HG02642 (cell line): ENCODE measurements at regions not wholly inside any gene's neighbourhood (a gene's known extent, or its start where the extent isn't known, plus 50 kb on each side); places are given as distances from the start of the nearest gene placed in this dataset.
"Not testable (repeated sequence)": the region's sequence is repeated elsewhere in the genome, so short reads cannot be mapped to it uniquely, and the experiment has no call there.

Experiments used
- ATAC-seq: cut with Tn5 transposase; IDR thresholded peaks from one replicate; pipeline ENCODE4 v1.9.1; 2021; ENCODE audit warnings: mild to moderate bottlenecking; ENCODE audit not compliant: unreplicated experiment, poor library complexity

DNA sequence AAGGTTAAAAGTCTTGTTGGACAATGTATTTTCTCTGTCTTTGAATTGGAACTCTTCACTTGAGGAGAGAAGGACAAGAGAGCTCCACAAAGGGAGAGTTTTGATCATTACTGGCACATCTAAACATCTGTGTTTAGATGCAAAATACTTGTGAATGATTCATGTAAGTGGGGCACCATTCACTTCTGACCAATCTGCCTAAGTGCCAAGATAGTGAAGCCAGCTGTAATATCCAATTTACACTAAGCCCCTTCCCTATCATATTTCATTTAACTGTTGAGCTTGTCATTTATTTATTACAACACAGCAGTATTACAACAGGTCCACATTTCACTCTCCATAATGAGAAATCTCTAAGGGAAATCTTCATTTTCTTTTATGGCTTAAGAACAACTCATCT is 832.3 kb upstream of the GOT2 start:
- no peak for ATAC-seq

DNA sequence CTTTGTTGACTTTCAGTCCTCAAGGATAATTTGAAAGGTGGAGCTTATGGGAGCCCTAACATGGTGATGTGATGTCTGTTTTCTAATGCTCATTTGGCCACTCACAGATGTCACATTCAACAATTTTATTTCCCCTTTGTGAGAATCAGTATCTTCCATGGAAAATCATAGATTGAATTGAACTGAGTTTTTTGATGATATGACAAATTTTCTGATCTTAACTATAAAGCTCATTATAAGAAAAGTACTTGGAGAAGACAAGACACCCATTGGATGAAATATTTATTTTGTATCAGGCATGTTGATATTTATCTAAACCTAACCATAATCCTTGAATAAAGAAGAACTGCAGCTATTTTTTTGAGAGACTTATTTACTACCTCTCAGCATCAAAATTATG is 824.6 kb upstream of the GOT2 start:
- ATAC-seq = no peak

DNA sequence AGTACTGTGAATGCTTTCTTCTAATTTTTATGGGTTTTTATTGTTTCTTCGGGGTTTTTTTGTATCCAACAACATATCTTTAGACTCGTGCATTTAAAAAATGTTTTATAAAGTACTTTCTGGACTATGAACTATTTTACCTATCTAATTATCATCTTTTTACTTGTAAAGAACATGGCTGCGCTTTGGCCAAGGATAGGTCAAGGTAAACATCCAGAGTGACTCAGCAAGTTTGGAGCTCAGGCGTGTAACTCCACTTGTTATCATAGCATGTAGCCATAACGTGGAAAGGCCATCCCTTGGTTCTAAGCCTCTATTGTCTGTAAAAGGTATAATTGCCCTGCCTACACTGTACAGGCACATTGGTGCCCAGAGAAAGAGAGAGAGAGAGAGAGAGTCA is 818.0 kb upstream of the GOT2 start:
- ATAC-seq = no peak

DNA sequence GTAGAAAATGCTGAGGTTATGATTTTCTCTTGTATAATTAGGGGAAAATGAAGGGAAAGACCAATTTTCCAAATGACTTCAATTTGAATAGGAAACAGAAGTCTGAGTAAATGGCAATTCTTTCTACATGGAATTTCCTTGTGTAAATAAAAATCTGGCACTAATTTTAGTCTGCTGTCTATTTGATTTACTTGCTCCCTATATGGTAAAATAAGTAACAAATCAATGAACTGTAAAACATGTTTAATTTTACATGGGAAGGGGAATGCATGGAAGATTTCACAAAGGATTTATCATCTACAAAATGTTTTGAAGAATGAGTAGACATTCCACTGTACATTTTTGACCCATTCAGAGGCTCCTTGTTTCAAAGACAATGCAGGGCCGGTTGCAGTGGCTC is 811.6 kb upstream of the GOT2 start:
- no peak for ATAC-seq

DNA sequence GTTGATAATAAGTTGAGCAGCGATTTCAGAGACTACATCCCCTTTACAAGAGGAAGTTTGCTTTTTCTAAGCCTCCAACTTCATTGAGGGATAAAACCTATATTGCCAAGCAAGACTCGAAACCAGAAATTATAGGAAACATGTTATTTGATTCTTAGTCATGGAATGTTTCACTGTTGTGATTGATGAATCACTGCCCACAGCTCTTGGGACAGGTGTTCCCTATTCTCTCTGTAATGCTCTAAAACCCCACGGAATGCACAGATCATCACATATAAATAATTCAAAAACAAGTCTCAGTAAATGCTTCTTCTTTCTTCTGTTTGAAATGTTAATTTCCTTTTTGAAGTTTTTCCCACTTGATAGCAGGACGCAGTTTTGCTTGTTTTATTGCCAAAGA is 809.5 kb upstream of the GOT2 start:
- no peak for ATAC-seq

DNA sequence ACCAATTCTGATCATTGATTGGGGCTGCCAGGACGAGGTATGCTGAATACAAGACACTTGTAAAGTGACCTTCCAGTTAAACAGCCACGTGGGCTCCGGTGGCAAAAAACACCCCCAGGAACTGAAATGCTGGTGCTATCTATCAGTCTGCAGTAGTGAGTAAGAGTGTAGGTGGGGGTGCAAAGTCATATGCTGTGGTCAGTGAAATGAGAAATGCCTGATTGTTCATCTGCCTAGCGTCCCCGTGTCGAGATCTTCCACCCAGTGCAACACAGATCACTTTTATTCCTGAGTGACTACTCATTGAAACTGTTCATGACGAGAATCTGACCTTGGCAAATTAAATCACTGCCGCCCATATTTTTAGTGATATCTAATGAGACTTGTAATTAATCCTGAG is 806.5 kb upstream of the GOT2 start:
- no peak for ATAC-seq

DNA sequence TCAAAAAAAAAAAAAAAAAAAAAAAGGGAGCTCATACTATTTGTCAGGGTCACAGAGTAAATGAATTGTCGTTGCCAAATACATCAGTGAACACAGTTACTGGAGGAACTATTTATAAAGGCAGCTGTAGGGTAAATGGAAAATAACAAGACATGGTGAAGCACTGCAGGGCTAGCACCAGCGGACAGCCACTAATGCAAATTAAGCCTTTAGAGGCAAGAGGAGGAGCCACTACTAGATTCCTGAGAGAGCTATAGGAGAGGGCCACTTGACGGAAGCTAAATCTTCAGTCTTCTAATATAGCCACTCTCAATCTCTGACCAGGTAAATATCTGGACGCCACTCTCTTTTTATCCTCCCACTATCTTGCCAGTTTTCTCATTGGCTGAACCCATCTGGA is 801.2 kb upstream of the GOT2 start:
- no peak for ATAC-seq

DNA sequence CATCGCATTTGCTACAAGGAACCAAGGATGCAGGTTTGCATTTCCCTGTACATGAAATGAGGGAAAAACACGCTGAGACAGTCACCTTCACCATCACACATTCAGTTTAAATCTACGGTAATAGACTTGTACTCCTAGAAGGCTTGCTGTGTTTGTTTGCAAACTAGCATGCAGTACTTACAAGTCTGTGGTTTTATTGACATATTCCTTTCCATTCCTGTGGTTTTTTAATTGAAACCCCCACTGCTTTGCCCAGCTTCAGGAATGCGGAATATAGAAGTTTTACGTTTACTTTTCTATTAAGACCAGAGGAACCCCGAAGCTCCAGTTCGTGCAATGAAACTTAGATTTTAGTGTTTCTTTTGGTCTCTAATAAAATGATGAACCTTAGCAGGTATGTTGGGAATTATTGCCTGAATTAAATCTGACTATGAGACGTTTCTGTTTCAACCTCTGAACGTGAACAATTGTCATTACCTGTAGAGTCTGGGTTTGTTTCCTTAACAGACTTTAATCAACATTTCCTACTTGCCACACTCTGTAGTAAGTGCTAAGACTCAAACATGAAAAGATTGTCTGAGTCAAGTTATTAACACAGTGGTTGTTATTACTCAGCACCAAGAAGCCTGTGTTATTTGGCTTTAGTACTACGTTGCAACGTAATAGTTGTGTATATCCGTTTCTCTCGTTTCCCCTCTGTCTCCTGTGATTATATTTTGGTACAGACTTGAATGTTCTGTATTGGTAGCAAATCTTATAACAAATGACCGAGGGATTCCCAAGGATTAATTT is 793.3 kb upstream of the GOT2 start:
- no peak for ATAC-seq

DNA sequence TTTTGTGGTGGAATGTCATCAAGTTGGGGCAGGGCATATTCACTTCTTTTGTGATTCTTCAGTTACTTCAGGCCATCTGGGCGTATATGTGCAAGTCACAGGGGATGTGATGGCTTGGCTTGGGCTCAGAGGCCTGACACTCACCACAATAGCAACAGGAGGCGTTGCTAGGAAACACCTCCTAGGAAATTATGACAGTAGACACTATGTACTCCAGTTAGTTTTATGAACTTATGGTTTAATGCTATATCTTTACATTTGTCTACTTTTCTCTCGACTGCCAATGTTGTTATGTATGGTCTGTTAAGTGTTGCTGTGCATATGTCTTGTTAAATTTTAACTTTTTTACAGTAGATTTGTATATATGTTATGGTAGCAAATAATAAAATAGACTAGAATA is 788.7 kb upstream of the GOT2 start:
- no peak for ATAC-seq

DNA sequence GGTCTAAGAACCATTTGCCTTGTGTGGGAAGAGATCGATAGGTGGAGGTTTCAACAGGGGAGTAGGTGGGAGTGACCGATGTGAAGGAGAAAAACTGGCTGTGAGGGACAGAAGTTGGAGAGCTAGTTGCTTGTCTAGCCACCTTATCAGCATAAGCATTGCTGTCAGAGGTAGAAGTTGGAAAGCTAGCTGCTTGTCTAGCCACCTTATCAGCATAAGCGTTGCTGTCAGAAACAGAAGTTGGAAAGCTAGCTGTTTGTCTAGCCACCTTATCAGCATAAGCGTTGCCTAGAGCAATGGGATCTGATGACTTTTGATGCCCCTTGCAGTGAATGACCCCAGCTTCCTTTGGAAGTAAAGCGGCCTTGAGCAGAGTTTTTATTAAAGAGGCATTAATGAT is 784.6 kb upstream of the GOT2 start:
- not testable (repeated sequence) for ATAC-seq

DNA sequence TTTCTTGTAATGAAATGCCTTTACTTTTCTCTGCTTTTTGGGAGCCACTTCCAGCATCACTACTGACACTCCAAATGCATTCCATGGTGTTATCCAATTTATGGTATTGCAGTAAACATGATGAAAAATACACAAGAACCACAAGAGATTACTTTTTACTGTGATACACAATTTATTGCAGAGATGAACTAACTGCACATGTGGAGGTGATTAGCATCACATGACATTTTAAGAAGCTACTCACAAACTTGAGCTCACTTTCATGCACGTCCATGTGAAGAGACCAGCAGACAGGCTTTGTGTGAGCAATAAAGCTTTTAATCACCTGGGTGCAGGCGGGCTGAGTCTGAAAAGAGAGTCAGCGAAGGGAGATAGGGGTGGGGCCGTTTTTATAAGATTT is 780.5 kb upstream of the GOT2 start:
- no peak for ATAC-seq

DNA sequence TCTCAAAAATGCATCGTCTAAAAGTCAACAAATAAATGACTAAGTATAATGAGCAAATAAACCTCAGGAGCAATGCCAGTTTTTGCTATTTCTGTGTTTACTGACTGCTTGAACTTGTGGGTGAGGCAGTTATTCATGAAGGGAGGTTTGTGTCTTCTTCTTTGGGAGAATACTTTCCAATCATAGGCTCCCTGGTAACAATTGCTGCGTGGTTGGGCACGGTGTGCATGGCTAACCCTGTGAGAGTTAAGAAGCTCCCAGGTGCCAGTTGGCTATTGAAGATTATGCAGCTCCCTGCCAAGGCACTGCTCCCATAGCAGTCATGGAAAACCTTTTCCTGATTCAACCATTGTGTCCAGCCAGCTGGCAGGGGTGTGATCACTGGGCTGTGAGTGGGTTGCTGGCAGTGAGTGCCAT is 775.9 kb upstream of the GOT2 start:
- no peak for ATAC-seq

DNA sequence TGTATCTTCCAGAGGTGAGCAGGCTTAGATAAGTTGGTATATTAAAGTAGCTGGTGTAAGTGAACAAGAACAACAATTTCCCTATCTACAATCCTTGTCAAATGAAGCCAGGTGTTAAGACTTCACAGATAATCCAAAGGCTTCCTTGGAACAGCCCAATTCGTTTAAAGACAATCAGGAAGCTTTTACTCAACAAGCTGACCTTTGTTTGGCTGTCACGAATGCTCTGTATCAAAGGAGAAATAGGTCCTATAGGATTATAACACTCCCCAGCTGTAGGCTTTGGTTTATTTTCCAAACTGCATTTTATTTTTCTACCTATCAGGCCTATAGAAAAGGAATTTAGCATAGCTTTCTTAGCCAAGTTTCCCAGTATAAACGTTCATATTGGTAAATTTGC is 766.5 kb upstream of the GOT2 start:
- no peak for ATAC-seq

DNA sequence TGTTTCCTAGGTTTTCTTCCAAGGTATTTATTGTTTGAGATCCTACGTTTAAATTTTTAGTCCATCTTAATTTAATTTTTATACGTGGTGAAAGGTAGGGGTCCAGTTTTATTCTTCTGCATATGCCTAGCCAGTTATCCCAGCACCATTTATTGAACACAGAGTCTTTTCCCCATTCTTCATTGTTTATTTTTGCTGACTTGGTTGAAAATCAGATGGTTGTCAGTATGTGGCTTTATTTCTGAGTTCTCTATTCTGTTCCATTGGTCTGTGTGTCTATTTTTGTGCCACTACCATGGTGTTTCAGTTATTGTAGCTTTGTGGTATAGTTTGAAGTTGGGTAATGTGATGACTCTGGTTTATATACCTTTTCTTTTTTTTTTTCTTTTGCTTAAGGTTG is 753.0 kb upstream of the GOT2 start:
- ATAC-seq = no peak

DNA sequence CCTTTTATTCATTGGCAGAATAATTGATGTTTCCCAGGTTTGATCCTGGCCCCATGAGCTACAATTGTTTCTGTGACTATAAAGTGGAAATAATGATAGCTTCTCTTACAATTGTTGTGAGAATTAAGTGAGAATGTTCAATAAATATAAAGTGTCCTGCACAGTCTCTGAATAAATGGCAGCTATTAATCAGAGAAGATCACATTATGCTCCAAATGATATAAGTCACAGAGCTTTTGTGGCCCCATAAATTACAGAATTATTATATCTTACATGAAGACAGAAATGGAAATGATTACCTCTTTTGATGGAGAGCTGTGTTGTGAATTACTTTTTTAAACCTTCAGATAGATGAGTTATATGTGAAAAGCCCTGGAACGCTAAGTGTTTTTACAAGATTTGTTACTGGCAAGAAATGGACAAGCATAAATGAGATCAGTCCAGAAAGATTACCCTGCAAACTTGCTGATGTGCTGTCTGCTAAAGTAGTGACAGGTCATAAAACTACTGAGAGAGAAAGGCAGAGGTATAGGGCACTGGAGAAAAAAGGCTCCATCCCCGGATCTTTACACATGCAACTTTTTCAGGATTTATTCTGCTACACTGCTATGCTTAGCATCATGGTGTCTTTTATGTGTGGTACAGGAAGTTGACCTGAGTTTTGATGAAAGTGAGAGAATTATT is 750.9 kb upstream of the GOT2 start:
- ATAC-seq = no peak

DNA sequence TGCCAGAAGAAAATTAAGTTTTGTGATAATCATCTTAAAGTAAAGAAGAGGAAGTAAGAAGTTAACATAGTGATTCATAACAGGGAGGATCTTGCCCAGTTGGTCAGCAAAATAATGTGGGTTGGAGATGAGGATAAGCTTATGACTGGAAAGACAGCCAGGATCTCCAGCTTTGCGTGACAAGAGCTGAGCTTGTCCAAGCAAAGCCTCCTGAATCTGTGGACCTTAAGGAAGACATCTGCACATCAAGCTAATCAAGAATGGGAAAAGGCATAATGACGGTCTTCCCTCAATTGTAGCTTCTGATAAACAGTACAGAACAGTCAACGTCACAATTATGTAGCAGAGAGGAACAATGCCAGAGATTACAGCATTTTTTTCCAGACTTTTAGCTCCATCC is 744.7 kb upstream of the GOT2 start:
- ATAC-seq = no peak

DNA sequence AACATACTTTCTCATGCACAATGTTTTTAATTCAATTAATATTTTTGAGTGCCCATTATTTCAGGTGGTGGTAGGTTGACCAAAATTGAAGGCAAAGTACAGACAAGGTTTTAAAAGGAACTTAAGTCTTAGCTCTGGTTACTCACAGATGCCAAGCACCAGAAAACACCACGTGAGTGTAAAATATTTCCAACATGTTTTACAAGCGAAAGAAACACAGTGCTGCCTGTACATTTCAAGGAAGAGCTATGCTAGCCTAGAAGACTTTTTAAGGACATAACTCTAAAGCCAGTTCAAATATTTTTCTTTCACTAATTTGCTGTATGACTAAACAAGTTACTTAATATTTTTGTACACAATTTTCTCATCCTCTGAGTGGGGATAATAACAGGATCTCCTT is 736.4 kb upstream of the GOT2 start:
- ATAC-seq = no peak

DNA sequence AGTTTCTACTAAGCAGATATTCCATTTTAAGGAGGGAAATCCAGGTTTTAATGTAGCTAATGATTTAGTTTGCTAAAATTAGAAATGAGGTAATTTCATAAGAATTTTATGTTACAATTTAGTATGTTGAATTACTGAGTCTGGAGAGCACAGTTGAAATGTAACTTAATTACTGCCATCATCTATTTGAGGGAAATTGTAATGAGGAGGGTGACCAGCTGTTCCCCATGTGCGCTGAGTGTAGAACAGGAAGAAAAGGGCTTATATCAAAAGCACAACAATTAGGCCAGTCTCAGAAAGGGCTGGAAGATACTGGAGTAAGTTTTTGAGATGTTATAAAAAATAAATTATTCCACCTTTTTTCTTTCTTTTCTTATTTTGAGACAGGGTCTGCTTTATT is 735.1 kb upstream of the GOT2 start:
- ATAC-seq = no peak

DNA sequence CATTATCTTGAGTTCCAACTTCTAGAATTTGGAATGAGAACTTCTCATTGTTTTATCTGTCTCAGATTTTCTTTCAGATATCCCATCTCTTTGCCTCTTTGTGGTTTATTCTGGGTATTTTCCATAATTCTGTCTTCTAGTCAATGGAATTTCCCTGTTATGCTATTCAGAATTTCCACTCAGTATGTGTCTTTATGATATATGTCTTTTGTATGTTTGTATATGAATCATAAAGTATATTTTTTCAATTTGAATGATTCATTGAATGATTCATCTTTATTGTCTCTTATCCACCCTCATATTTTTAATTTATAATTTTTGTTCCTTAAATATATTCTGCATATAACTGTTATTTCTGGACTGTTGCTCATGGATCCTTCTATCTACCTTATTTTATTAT is 729.7 kb upstream of the GOT2 start:
- no peak for ATAC-seq

DNA sequence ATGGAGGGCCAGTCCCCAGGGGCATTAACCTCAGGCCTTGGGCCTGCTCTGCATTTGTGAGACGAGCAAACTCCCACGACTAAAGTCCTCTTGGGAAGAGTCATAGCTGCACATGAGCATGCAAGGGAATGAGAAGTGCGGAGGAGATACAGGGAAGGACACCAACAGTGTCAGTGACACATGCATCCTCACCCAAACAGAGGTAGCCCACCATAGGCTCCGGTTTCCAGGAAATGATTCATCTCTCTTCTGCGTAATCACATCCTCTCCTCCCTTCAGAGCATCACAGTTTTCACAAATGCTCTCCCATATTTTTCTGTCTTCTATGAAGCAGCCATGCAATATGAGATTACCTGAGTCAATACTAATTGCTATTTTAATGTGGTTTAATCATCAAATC is 725.7 kb upstream of the GOT2 start:
- no peak for ATAC-seq

DNA sequence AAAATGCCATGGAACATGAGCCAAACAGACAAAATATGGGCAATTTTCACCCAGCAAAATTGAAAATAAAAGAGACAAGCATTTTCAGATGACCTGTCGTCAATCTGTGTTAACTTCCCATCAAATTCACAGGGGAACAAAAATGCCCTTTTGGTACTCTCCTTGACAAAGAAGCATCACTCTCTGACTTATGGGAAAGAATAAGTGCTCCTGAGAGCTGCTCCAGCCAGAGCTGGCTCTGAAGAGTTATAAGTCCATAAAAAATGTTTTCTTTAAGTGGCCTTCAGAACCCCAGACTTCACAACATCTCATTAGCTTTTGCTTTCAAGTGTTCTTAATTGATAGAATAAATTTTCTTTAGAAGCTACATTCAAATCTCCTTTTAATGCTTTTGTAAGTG is 721.4 kb upstream of the GOT2 start:
- ATAC-seq = no peak

DNA sequence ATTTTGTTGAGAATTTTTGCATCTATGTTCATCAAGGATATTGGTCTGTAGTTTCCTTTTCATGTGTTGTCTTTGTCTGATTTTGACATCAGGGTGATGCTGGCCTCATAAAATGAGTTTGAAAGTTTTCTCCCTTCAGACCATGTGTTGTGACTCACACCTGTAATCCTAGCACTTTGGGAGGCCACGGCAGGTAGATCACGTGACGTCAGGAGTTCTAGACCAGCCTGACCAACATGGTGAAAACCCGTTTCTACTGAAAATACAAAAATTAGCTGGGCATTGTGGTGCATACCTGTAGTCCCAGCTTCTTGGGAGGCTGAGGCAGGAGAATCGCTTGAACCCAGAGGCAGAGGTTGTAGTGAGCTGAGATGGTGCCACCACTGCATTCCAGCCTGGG is 716.4 kb upstream of the GOT2 start:
- ATAC-seq = not testable (repeated sequence)
